Endothelial cell of umbilical vein (primary cell): ENCODE measurements at regions not wholly inside any gene's neighbourhood (a gene's known extent, or its start where the extent isn't known, plus 50 kb on each side); places are given as distances from the start of the nearest gene placed in this dataset.

Source experiments
- BruUV-seq: library from RNA; stranded (reverse); fragments of 400-500 nt; replicated peaks from 2 replicates; lab custom pipeline; 2021; lab: Mats Ljungman, UMichigan
- CTCF ChIA-PET: fragments of 300-600, 350-600 bp; sonication (Branson Sonifier 250); formaldehyde crosslinking; loops from one replicate; lab custom pipeline; 2021; ENCODE audit warnings: antibody characterized with exemption, inconsistent platforms; lab: Charles Lee
- POLR2A ChIA-PET: fragments of 300-600, 350-600 bp; sonication (Branson Sonifier 250); formaldehyde crosslinking; loops from one replicate; lab custom pipeline; 2021; ENCODE audit warnings: antibody characterized with exemption, inconsistent platforms; lab: Charles Lee
- DNase-seq: peaks from one replicate; pipeline ENCODE4 v3.0.0-alpha.2; 2011; ENCODE audit warnings: low read depth, low spot score
- FAIRE-seq: peaks from 2 replicates; lab custom pipeline; 2011; peaks lifted over from hg19 to GRCh38; lab: Jason Lieb, UNC
- H2AFZ ChIP-seq: 2 replicates; pipeline ENCODE4 v1.6.0; 2012; ENCODE audit warnings: low read depth, low read length, control low read depth, inconsistent platforms
- H3K27ac ChIP-seq: 2 replicates; pipeline ENCODE4 v1.5.1; 2011; ENCODE audit warnings: low read depth, mild to moderate bottlenecking, control low read depth, low read length, moderate library complexity; ENCODE audit not compliant: insufficient read depth
- H3K27me3 ChIP-seq, 2 experiments: 2 replicates each; pipeline versions ENCODE4 v1.6.0 to v1.6.1; 2011; ENCODE audit warnings: low read length in 2 of 2, mixed read lengths in 1 of 2; ENCODE audit not compliant: control insufficient read depth in 2 of 2, insufficient read depth in 2 of 2
- H3K36me3 ChIP-seq, 2 experiments: 2 replicates in 1 of 2; 3 replicates in 1 of 2; pipeline ENCODE4 v1.5.1; 2011; ENCODE audit warnings: low read length in 2 of 2, mild to moderate bottlenecking in 1 of 2, moderate library complexity in 1 of 2; ENCODE audit not compliant: control insufficient read depth in 2 of 2, insufficient read depth in 2 of 2; ENCODE audit errors: extremely low read depth in 1 of 2
- H3K4me1 ChIP-seq: 3 replicates; pipeline ENCODE4 v1.5.1; 2011; ENCODE audit warnings: mild to moderate bottlenecking, low read length; ENCODE audit not compliant: control insufficient read depth, insufficient read depth; ENCODE audit errors: extremely low read depth
- H3K4me2 ChIP-seq: 2 replicates; pipeline ENCODE4 v1.6.1; 2011; ENCODE audit warnings: low read length, control low read depth, mixed read lengths; ENCODE audit not compliant: insufficient read depth
- H3K4me3 ChIP-seq, 3 experiments: fragments of 200-600 bp in 1 of 3; sonication (generic), shearing (Covaris generic) in 1 of 3; replicated peaks in 1 of 3; 2 replicates each; pipeline ENCODE4 v1.5.1; 2011 to 2016; ENCODE audit warnings: control low read depth in 3 of 3, low read length in 3 of 3, mild to moderate bottlenecking in 2 of 3, inconsistent platforms in 1 of 3, low read depth in 1 of 3, moderate library complexity in 1 of 3; ENCODE audit not compliant: insufficient read depth in 1 of 3
- H3K79me2 ChIP-seq: 2 replicates; pipeline ENCODE4 v1.6.0; 2012; ENCODE audit warnings: low read length, inconsistent platforms; ENCODE audit not compliant: control insufficient read depth, insufficient read depth
- H3K9ac ChIP-seq: replicated peaks from 2 replicates; pipeline ENCODE3; 2011; ENCODE audit warnings: low read length, control low read depth; ENCODE audit not compliant: insufficient read depth; ENCODE audit errors: extremely low read depth
- H3K9me1 ChIP-seq: replicated peaks from 3 replicates; pipeline ENCODE4 v1.6.0; 2011; ENCODE audit warnings: mild to moderate bottlenecking, low read length; ENCODE audit not compliant: control insufficient read depth, insufficient read depth; ENCODE audit errors: extremely low read depth
- H3K9me3 ChIP-seq: replicated peaks from 2 replicates; pipeline ENCODE4 v1.5.1; 2012; ENCODE audit warnings: low read length, inconsistent platforms; ENCODE audit not compliant: control insufficient read depth, insufficient read depth
- H4K20me1 ChIP-seq: replicated peaks from 2 replicates; pipeline ENCODE3; 2011; ENCODE audit warnings: mild to moderate bottlenecking, low read length; ENCODE audit not compliant: control insufficient read depth, insufficient read depth; ENCODE audit errors: extremely low read depth
- EZH2 ChIP-seq: IDR thresholded peaks from 2 replicates; pipeline ENCODE4 v1.6.1; 2012; ENCODE audit warnings: borderline replicate concordance, low read depth, mild to moderate bottlenecking, moderate library complexity, low read length, inconsistent platforms; ENCODE audit not compliant: severe bottlenecking
- GATA2 ChIP-seq: IDR thresholded peaks from 2 replicates; pipeline ENCODE4 v1.7.0; 2011; ENCODE audit warnings: low read depth, mild to moderate bottlenecking, moderate library complexity, mixed read lengths, low read length; ENCODE audit not compliant: insufficient read length, insufficient read depth
- JUN ChIP-seq: IDR thresholded peaks from 2 replicates; pipeline ENCODE4 v1.6.1; 2011; ENCODE audit warnings: borderline replicate concordance, low read depth; ENCODE audit not compliant: insufficient read length, insufficient read depth
- dilution Hi-C: fragments of 300-500 bp; cut with MboI; formaldehyde crosslinking; loops from one replicate; pipeline ENCODE4 v1.15.0; 2019; ENCODE audit warnings: low sequenced_read_pairs; ENCODE audit not compliant: extremely low pct_ligation_motif_present
- intact Hi-C: fragments of 100-400 bp; cut with micrococcal nuclease; formaldehyde crosslinking; loops from one replicate; pipeline ENCODE4 v1.10.0; 2022
- TF ChIP-seq, protein P1 (sequence below): IDR thresholded peaks from 2 replicates; pipeline ENCODE4 v1.6.1; 2011; ENCODE audit not compliant: insufficient read depth, insufficient read length

DNA sequence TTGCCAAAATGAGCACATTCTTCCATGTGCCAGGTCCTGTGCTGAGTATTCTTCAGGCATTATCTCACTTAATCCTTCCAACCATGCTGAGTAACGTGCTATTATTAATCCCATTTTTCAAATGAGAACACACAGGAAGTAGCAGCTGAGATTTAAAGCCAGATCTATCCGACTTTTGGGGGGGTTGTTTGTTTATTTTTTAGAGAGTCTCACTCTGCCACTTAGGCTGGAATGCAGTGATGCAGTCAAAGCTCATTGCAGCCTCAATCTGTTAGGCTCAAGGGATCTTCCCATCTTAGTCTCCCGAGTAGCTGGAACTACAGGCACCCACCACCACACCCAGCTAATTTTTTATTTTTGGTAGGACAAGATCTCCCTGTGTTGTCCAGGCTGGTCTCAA lies 55.5 kb upstream of the TRIM2 start:
- H4K20me1 ChIP-seq: no peaks in the 10 kb centered on the region
- no peaks in the 10 kb centered on the region for H3K9me1 ChIP-seq
- H3K27ac ChIP-seq: no peak overlapping the region
- ChIA-PET POLR2A (no interaction called here), CTCF (interaction anchor here (0.7 to 1.9 kb wide), 4 partner anchors 16 to 425 kb away, joined by 3 to 4 read pairs (median 3); no protein-coding TSS in a partner anchor)
- H3K79me2 ChIP-seq: no peaks in the 10 kb centered on the region
- no peaks in the 10 kb centered on the region for H3K9me3 ChIP-seq
- BruUV-seq: no TSS peak
- H2AFZ ChIP-seq: no peak overlapping the region
- dilution Hi-C loops (no loop called here), intact Hi-C loops (no loop called here)
- TF ChIP-seq EZH2 (no peak), GATA2 (no peak), JUN (no peak)
- TF ChIP-seq, protein P1, sequence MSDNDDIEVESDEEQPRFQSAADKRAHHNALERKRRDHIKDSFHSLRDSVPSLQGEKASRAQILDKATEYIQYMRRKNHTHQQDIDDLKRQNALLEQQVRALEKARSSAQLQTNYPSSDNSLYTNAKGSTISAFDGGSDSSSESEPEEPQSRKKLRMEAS: no peak
- H3K4me3 ChIP-seq: no peak overlapping the region
- no peak overlapping the region for H3K9ac ChIP-seq
- no peak overlapping the region for H3K4me2 ChIP-seq
- DNase-seq: no peak
- no peaks in the 10 kb centered on the region for H3K36me3 ChIP-seq
- no peak for FAIRE-seq
- H3K27me3 ChIP-seq: peaks cover 3% of the 10 kb centered on the region in 2 experiments
- H3K4me1 ChIP-seq: peaks cover 17% of the 10 kb centered on the region

- H3K9me3 ChIP-seq: no peaks in the 10 kb centered on the region
- no peaks in the 10 kb centered on the region for H4K20me1 ChIP-seq
- no peaks in the 10 kb centered on the region for H3K79me2 ChIP-seq
- no peak overlapping the region for H3K4me2 ChIP-seq
- POLR2A ChIA-PET: no interaction called here
- no peak overlapping the region for H3K4me3 ChIP-seq
- no peak overlapping the region for H3K27ac ChIP-seq
- H3K36me3 ChIP-seq: no peaks in the 10 kb centered on the region
- H3K4me1 ChIP-seq: peaks cover 18% of the 10 kb centered on the region
- peaks cover 11 to 18% of the 10 kb centered on the region in 2 experiments for H3K27me3 ChIP-seq
- no TSS peak for BruUV-seq
- H3K9ac ChIP-seq: no peak overlapping the region
- intact Hi-C loops (loop anchor here (2.0 to 5.0 kb wide), 2 partner anchors 71 to 316 kb away; partner anchors contain the start of gene TMEM131L), dilution Hi-C loops (no loop called here)
- no peaks in the 10 kb centered on the region for H3K9me1 ChIP-seq
- FAIRE-seq (no peak), DNase-seq (peak; percentile 13)
- TF ChIP-seq EZH2: peak; percentile 0
- TF ChIP-seq, protein P1: no peak
- CTCF ChIA-PET: interaction anchor here (1.0 to 1.9 kb wide), 5 partner anchors 8 to 159 kb away, joined by 3 to 8 read pairs (median 4); no protein-coding TSS in a partner anchor
- H2AFZ ChIP-seq: no peak overlapping the region
Observed at GRCh38 chr4:153151535-153152455, 52.4 kb upstream of the TRIM2 start.
